Retinal pigment epithelial cell (primary cell): ENCODE measurements at regions not wholly inside any gene's neighbourhood (a gene's known extent, or its start where the extent isn't known, plus 50 kb on each side); places are given as distances from the start of the nearest gene placed in this dataset.

Experiments
- DNase-seq: peaks from one replicate; pipeline ENCODE4 v3.0.0-alpha.2; 2010; ENCODE audit warnings: low read depth
- H3K4me3 ChIP-seq: 2 replicates; pipeline ENCODE4 v1.5.1; 2011; ENCODE audit warnings: mild to moderate bottlenecking, low read length, control low read depth, moderate library complexity
- CTCF ChIP-seq: conservative IDR thresholded peaks from 2 replicates; pipeline ENCODE4 v1.5.1; 2011; ENCODE audit warnings: low read depth, low read length, control low read depth, inconsistent platforms

- DNase-seq: no peak
- no peak overlapping the region for H3K4me3 ChIP-seq
- TF ChIP-seq CTCF: no peak
Observed at GRCh38 chr18:78408623-78409022, 571.0 kb upstream of the SALL3 start.

GRCh38 chr18:78410094-78410786 is 569.4 kb upstream of the SALL3 start:
- no peak for DNase-seq
- H3K4me3 ChIP-seq: no peak overlapping the region
- TF ChIP-seq CTCF: no peak

GRCh38 chr18:78411539-78411938 is 568.1 kb upstream of the SALL3 start:
- H3K4me3 ChIP-seq: no peak overlapping the region
- no peak for TF ChIP-seq CTCF
- DNase-seq: no peak

GRCh38 chr18:78414302-78414701 is 565.3 kb upstream of the SALL3 start:
- TF ChIP-seq CTCF: no peak
- no peak overlapping the region for H3K4me3 ChIP-seq
- no peak for DNase-seq

GRCh38 chr18:78416853-78417252 is 562.8 kb upstream of the SALL3 start:
- H3K4me3 ChIP-seq: no peak overlapping the region
- no peak for DNase-seq
- no peak for TF ChIP-seq CTCF

- no peak for DNase-seq
- no peak for TF ChIP-seq CTCF
- H3K4me3 ChIP-seq: no peak overlapping the region
Observed at GRCh38 chr18:78418379-78418778, 561.2 kb upstream of the SALL3 start.

GRCh38 chr18:78419171-78419570 is 560.4 kb upstream of the SALL3 start:
- no peak for TF ChIP-seq CTCF
- no peak for DNase-seq
- H3K4me3 ChIP-seq: no peak overlapping the region
